ENCODE measurements at regions not wholly inside any gene's neighbourhood (a gene's known extent, or its start where the extent isn't known, plus 50 kb on each side); places are given as distances from the start of the nearest gene placed in this dataset.

DNA sequence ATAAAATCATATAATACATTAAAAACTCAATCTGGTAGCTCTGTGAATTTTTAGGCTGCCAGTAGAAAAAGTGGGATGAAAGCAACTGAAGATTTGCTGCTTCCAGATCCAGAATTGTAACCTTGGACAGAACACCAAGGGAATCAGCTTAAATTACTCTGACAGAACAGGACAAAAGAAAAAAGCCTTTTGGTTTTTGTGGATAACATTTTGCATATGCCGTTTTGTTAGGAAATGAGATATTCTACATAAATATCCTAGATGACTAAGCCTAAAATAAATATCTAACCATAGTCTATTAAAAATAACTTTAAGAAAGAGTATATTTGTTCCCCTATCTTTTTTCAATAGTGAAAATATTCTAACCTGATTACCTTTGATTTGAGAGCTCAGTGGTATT lies 148.7 kb upstream of the DOCK10 start:
- TF ChIP-seq, protein P1, sequence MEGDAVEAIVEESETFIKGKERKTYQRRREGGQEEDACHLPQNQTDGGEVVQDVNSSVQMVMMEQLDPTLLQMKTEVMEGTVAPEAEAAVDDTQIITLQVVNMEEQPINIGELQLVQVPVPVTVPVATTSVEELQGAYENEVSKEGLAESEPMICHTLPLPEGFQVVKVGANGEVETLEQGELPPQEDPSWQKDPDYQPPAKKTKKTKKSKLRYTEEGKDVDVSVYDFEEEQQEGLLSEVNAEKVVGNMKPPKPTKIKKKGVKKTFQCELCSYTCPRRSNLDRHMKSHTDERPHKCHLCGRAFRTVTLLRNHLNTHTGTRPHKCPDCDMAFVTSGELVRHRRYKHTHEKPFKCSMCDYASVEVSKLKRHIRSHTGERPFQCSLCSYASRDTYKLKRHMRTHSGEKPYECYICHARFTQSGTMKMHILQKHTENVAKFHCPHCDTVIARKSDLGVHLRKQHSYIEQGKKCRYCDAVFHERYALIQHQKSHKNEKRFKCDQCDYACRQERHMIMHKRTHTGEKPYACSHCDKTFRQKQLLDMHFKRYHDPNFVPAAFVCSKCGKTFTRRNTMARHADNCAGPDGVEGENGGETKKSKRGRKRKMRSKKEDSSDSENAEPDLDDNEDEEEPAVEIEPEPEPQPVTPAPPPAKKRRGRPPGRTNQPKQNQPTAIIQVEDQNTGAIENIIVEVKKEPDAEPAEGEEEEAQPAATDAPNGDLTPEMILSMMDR (conservative IDR thresholded peaks at IDR 0.05): no peak
- TF ChIP-seq EZH2 (IDR thresholded peaks at IDR 0.05; ENCODE audit: low read depth): no peak
